ENCODE measurements at regions not wholly inside any gene's neighbourhood (a gene's known extent, or its start where the extent isn't known, plus 50 kb on each side); places are given as distances from the start of the nearest gene placed in this dataset.

- no peak for DNase-seq (ENCODE audit: low spot score)
Measured at GRCh38 chr2:81549646-81550045, 1245.1 kb upstream of the LRRTM1 start.

DNA sequence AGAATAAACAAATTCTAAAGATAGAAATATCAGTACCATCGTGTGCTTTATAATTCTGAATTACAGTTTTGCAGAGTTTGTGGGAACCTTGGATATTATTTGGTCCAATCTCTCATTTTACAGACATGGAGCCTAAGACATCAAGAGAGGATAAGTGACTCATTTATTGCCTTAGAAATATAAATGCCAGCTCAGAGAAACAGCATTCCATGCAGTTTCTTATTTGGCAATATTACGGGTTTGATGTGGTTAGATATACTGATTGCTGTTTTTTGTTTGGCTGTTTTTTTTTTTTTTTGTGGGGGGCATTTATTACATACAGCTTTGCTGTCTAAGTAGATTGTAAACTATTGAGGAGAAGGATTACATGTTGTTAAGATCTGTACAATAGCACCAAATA lies 1241.1 kb upstream of the LRRTM1 start:
- DNase-seq (ENCODE audit: low spot score) = peak; percentile 59

- DNase-seq (ENCODE audit: low spot score) = no peak
Measured at GRCh38 chr2:81542119-81542518, 1237.6 kb upstream of the LRRTM1 start.

GRCh38 chr2:81529944-81530343 lies 1225.4 kb upstream of the LRRTM1 start:
- DNase-seq (ENCODE audit: low spot score) = no peak

- no peak for DNase-seq (ENCODE audit: low spot score)
Measured at GRCh38 chr2:81528852-81529480, 1224.4 kb upstream of the LRRTM1 start.

DNA sequence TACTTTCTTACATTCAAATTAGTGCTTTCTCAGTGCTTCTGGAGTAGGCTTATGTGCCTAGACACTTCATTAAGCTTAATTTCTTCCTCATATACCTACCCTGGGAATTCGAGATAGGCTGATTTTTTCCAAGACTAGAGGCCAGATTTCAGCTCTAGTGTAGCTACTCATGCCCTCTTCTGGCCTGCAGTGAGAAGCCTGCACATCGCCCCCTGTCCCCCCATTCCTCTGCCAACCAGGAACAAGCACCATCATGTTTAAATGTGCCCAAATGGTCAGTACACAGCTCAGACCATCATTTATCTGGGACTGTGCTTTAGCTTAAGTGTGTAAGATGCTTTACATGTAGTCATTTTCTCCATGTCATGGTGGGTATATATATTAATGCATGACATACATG lies 1218.8 kb upstream of the LRRTM1 start:
- no peak for DNase-seq (ENCODE audit: low spot score)

DNA sequence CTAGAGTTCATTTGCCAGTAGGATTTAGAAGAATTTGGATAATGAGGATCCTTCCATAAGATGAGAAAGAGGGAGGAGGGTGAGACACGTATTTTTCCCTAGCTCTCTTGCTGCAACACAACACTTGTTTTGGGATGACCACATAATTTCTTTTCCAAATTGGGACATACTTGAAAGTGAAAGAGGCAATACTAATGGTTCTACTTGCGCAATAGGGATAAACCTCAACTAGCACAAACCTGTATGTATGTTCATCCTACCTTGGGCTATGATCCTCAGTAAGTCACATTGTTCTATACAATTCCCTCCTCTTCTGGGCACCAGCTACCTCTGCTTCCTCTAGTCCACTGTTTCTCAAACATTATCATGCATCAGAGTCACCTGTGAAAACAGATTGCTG lies 1208.8 kb upstream of the LRRTM1 start:
- no peak for DNase-seq (ENCODE audit: low spot score)

- no peak for DNase-seq (ENCODE audit: low spot score)
Measured at GRCh38 chr2:81505586-81505985, 1201.0 kb upstream of the LRRTM1 start.

- DNase-seq (ENCODE audit: low spot score) = no peak
Measured at GRCh38 chr2:81495556-81495955, 1191.0 kb upstream of the LRRTM1 start.

DNA sequence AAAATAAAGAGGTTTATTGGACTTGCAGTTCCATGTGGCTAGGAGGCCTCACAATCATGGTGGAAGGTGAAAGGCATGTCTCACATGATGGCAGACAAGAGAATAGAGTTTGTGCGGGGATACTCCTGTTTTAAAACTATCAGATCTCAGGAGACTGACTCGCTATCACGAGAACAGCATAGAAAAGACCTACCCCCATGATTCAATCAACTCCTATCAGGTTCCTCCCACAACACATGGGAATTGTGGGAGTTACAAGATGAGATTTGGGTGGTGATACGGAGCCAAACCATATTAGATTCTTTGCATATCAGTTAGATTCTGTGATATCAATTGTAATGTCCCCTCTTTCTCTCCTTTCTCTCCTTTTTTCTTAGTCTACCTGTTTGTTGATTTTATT lies 1178.7 kb upstream of the LRRTM1 start:
- DNase-seq (ENCODE audit: low spot score) = no peak

GRCh38 chr2:81481994-81482368 lies 1177.4 kb upstream of the LRRTM1 start:
- DNase-seq (ENCODE audit: low spot score) = peak; percentile 73

DNA sequence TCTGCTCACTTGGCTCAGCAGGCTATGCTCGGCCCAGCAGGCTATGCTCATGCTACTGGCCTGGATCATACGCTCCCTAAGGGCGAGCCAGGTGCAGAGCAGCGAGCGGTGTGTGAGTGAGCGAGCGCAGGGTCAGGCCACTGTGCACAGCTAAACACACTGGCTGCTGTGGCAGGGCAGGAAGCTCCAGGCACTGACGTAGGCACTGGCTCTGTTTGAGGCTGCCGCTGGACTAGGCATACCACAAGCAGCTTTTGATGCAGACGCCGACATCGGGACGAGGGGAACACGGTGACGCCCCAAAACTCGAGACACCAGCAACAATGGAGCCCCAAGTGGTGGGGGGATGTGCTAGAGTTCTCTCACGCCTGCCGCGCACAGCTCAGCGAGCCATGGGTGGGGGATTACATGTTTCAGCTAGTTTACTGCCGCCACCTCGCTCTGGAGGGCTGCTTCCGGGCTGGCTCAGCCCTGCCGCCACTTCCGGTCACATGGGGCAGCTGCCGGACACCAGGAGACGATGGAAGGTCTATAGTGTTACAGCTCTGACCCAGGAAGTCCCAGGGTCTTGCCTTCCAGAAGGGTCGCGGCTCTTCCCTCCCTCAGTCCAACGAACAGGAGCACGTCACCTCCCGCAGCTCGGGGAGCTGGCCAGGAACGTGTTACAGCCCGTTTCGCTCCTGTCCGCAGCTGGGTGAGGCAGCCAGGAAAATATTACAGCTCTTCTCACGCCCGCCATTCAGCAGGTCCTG lies 1176.9 kb upstream of the LRRTM1 start:
- DNase-seq (ENCODE audit: low spot score) = peak; percentile 82

DNA sequence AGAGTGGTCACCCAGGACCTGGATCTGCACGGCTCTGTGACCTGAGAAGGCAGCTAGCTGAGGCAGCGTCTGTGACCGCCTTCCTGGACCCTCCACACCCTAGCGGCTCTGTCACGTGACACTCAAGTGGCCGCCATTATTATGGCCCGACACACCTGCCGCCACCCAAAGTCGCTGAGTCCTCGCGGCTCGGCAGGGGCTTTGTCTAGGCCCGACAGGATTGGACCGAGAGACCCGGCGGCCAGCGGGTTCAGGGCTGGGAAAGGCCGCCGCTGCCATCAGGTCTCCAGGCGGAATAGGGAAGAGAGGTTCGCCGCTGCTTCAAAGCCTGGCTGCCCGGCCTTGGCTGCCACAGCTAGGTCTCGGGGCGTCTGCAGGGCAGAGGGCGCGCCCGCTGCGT lies 1162.5 kb upstream of the LRRTM1 start:
- DNase-seq (ENCODE audit: low spot score) = no peak

- no peak for DNase-seq (ENCODE audit: low spot score)
Measured at GRCh38 chr2:81462420-81462819, 1157.9 kb upstream of the LRRTM1 start.

GRCh38 chr2:81445176-81445575 lies 1140.6 kb upstream of the LRRTM1 start:
- DNase-seq (ENCODE audit: low spot score) = no peak

DNA sequence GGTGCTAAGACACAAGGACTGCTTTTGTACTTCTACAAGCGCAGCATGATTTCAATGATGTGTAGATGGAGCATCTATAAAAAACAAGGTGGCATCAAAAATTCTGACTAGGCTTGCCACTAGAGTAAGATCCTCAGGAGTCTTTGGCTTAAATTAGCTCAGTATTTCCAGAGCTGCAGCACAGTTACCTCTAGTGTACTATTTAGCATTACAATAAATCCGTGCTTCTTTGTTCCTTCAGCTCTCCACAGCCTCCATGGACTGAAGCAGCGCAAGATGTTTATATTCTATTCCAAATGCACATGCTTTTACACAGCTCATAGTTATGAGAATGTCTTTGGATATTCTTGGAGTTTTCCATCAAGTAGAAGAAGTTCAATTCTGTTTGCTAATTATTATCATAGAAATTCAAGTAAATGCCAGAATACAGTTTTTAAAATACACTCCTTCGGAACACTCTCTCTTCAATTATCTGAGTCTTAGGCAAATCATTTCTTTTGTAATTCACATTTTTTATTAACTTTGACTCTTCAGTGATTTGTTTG lies 1133.0 kb upstream of the LRRTM1 start:
- no peak for DNase-seq (ENCODE audit: low spot score)

GRCh38 chr2:81436256-81436655 lies 1131.7 kb upstream of the LRRTM1 start:
- DNase-seq (ENCODE audit: low spot score) = peak; percentile 89

- DNase-seq (ENCODE audit: low spot score) = no peak
Measured at GRCh38 chr2:81412681-81413080, 1108.1 kb upstream of the LRRTM1 start.

GRCh38 chr2:81403508-81403907 lies 1099.0 kb upstream of the LRRTM1 start:
- DNase-seq (ENCODE audit: low spot score) = no peak

DNA sequence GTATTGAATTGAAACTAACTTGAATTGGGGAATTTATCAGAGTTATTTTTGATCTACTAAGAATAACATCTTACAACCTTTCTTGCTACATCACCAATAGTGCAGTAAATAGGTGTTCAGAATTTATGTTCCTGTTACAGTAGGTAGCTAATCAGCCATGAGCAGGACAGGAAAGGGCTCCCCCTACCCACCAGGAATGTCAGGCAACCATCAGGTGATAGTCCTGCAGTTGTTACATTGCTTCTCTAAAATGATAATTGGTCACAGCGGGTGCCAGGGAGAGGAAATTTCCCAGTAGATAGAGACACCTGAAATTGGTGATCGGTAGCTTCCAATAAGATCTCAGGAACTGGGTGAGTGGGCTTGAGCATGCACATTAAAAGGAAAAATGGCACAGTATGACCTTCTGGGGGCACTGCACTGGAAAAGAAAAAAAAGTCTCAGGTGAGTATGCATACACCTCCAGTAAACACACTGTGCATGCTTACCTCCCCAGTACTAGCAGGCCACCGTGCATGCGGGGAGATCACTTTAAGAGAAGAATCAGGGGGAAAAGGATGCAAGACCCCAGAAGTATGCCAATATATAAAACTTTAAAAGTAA lies 1092.0 kb upstream of the LRRTM1 start:
- no peak for DNase-seq (ENCODE audit: low spot score)

- no peak for DNase-seq (ENCODE audit: low spot score)
Measured at GRCh38 chr2:81395746-81396145, 1091.2 kb upstream of the LRRTM1 start.

GRCh38 chr2:81389203-81389602 lies 1084.7 kb upstream of the LRRTM1 start:
- no peak for DNase-seq (ENCODE audit: low spot score)

DNA sequence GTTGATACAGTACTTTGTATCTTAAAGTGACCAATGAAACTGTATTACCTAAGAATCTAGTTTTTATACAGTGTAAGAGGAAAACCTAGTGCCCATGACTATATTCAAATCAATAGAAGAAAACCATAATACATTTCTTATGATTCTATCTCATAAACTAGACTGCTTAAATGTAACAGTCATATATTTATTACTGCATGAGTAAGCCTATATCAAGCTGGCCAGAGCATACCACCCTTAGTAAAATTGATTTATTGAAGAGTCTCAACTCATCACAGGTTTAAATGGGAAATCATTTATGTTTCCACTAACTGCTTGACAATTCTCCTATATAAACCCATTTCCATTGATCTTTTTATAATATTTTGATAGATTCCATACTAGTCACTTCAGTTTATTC lies 1059.2 kb upstream of the LRRTM1 start:
- no peak for DNase-seq (ENCODE audit: low spot score)
